Stimulated activated CD4-positive, alpha-beta T cell treated with anti-CD3 and anti-CD28 coated beads, Interleukin-15, amount 100 ng/mL, for 1 hour (primary cell): ENCODE measurements at regions not wholly inside any gene's neighbourhood (a gene's known extent, or its start where the extent isn't known, plus 50 kb on each side); places are given as distances from the start of the nearest gene placed in this dataset.

Source experiments
- DNase-seq, 2 donors: peaks; one replicate each; pipeline ENCODE4 v3.0.0-alpha.2; 2020; ENCODE audit warnings: low read depth in 1 of 2, low spot score in 1 of 2

DNA sequence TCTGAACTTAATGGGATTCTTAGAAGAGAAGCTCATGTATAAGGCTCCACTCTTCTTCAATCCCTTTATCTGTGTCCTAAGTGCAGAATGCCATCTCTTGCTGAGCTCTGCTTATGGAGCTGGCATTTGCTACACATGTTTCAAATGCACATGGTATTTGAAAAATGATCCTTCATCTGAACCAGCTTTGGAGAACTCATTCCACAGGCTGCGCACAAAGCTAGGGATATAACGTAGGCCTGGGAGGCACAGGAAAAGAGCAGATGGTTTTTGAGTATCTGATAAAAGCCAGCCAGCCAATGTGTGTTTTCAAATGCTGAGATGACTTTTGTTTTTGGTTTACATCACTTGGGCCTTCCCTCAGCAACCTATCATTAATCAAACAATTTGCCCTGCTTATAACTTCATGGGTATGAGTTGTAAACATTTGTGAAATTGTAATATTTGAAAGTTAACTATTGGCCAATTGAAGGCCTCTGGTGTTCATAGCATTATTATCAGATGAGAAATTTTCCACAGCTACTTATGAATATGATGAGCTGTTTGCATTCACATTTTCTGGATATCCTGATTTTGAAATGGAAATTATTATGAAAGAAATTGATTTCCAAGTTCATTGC, 729.0 kb downstream of the FGF9 start:
- DNase-seq: no peak

DNA sequence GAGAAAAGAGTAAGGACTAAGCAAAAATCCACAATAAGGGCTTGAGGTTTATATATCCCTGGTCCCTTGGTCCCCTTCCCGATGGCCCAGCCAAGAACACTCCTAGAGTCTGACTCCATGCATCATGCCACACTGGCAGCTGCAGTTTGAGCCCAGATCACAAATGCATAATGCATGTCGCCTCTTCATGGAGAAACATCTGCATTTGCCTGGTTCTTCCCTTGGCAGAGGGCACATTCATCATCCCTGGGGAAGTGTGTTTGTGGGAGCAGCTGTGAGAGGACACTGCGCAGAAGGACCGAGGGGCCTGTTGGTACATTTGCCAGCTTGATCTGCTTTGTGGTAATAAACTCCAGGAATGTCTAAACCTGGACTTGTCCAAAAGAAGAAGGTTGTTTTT, 731.8 kb downstream of the FGF9 start:
- no peak for DNase-seq

DNA sequence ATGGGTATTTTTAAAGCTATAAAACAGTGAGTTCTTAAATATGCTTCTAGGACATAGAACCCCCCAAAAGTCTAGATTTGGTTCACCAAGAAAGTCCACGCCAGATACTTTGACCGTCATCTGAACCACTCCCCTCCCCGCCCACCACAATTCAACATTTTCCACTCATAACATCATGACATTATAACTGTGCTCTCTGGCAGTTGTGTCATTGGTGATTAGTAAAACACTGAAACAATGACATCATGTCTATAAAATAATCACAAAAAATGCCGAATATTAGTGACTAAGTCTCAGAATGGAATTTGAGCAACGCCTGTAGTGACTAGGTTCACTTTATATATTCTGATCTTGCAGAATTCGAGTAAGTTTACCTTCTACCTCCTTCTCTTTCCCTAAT, 732.3 kb downstream of the FGF9 start:
- no peak for DNase-seq

DNA sequence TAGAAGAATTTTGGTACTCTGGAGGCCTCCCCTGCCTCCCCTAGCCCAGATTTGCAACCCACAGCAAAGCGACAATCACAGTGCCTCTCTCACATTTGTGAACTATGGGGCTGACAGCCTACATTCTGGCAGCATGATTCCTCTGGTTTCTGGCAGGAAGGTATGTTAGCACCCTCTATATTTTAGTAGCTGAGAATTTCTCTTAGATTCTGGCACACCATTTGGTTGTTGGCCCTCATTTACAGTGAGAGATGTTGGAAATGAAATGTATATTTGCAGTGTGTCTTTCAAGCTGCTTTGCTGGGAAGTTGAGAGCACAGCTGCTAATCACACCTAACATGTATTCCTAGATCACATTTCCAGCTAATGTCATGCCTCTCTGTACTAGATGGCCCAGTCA, 735.0 kb downstream of the FGF9 start:
- no peak for DNase-seq

DNA sequence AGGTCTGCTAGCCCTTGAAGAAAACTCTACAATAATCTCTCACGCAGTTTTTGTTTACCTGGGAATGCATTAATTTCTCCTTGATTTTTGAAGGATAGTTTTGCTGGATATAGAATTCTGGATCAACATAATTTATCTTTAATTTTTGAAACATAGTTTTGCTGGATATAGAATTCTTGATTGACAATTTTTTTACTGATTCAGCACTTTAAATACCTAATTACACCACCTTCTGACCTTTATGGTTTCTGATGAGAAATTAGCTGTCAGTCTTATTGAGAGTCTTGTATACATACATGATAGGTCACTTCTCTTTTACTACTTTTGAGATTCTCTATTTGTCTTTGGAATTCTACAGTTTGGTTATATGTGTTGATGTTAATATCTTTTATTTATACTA, 741.6 kb downstream of the FGF9 start:
- DNase-seq: no peak

DNA sequence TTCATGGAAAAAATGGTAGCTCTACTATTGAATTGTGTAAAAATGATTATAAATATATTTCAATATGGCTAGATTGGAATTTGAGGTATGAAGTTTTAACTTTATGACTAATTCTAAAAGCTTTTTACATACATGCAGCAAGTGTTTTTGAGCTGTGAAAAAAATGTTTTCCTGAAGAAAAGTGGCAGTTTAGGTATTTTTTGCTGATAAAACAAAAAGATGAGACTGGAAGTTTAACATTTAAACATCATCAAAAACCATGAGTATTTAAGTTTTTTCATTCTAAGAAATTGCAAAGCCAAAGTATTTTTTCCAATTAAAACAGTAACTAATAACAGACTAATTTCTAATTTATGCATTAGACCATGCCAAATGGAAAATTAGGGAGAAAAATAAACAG, 751.1 kb downstream of the FGF9 start:
- DNase-seq: no peak

DNA sequence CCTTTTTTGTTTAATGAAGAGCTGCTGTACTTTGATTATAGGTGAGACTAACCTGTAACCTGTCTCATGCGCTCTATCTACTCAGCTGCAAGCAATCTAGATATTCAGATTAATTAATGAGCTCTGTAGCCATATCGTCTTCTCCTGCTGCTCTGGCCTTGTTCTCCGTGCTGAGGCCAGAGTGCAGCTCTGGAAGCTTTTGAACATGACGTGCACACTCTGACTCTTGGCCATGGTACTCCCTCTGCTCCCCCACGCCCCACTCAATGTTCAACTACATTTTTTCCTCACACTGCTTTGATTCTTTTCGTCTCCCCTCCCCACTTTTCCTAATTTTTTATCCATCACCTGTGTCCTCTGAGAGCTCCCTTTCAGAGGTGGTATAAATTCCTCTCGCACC, 751.8 kb downstream of the FGF9 start:
- no peak for DNase-seq

- DNase-seq: no peak
Observed at GRCh38 chr13:22423261-22423660, 752.4 kb downstream of the FGF9 start.

GRCh38 chr13:22425087-22425486, 754.2 kb downstream of the FGF9 start:
- no peak for DNase-seq

DNA sequence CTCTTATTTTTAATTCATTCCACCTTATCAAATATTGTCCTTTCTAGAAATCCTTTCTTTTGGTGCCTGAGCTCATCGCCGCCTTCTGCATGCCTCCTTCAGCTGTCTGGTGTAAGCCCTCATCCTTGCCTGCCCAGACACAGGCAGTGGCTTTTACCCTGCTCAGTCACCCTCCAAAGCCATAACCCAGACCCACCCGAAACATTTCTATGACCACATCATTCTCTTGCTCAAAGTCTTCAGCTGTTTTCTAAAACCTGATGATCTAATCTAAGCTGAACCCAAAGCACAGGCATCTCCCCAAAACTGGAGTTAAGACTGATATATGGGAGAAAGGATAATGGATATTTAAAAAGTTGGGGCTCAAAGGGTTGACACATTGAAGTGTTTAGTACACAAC, 753.7 kb upstream of the SGCG start:
- no peak for DNase-seq

- no peak for DNase-seq
Observed at GRCh38 chr13:22427783-22428182, 753.0 kb upstream of the SGCG start.

- DNase-seq: no peak
Observed at GRCh38 chr13:22428188-22428828, 752.5 kb upstream of the SGCG start.

DNA sequence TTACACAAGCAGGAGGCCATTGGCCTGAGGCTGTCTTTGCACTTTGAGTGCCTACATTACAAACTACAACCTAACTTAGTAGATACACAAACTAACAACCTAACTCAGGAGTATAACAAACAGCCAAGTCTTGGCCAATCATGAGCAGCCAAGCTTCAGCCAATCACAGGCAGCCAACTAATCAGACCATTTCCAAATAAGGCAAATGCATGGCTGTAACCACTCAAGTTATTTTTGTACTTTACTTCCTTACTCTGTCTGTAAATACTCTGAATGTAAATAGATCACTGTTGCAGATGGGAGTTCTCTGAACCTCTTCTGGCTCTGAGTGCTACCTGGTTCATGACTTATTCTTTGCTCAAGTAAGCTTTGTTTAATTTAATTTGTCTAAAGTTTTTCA, 748.1 kb upstream of the SGCG start:
- DNase-seq: no peak

DNA sequence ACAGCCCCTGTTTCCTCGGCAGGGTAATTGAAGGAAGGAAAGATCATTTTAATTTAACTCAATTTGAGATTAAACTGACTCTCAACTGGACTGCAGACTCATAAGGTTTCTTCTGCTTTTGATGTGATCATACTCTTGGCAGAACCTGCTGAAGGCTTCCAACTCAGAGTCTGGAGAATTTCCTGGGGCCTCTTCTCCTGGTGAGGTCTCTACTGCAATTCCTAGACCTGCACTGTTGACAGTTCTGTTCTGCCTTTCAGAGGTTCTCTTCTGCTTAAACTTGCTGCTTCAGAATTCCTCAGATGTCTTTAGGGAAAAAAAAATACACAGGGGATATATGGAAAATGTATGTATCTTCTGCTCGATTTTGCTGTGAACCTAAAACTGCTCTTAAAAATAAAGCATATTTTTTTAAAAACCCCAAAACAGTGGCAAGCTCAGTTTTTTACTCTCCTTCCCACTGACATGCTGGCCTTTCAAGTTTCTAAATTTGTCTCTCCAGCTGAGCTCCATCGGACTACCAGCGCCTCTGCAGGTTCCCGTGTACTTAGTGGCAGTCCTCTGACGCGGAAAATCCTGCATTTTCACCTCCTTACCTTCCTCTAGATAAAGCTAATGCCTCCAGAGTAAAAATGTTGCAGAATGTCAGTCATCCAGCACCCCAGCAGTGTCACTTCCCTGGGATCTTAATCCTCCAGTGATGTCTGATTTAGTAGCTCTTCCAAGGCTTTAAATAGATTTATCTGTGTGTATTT, 733.5 kb upstream of the SGCG start:
- DNase-seq: no peak

GRCh38 chr13:22449251-22449650, 731.5 kb upstream of the SGCG start:
- no peak for DNase-seq

- no peak for DNase-seq
Observed at GRCh38 chr13:22451327-22451741, 729.4 kb upstream of the SGCG start.

- DNase-seq: no peak
Observed at GRCh38 chr13:22454586-22454985, 726.2 kb upstream of the SGCG start.

GRCh38 chr13:22455036-22455435, 725.7 kb upstream of the SGCG start:
- no peak for DNase-seq

GRCh38 chr13:22461854-22462490, 718.8 kb upstream of the SGCG start:
- DNase-seq: no peak

GRCh38 chr13:22463089-22463488, 717.7 kb upstream of the SGCG start:
- DNase-seq: no peak

DNA sequence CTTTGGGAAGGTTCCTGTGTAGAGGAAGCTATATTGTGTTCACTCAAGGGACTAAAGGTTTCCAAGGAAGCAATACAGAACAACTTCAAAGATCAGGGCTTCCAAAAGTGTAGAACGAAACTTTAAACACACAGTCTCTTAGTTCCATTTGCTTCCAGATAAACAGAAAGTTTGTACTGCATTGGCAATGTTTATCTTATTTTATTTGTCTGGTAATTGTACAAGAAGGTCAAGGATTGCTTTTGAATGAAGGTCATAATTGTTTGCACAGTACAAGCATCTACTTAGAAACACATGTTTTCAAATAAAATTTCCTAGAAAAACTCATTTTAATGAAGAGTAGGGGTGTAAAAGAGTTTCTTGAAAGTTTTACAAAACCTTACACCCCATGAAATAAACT, 712.7 kb upstream of the SGCG start:
- DNase-seq: no peak

- DNase-seq: no peak
Observed at GRCh38 chr13:22468824-22469223, 712.0 kb upstream of the SGCG start.
